Glutamatergic neuron (in vitro differentiated cells): ENCODE measurements at regions not wholly inside any gene's neighbourhood (a gene's known extent, or its start where the extent isn't known, plus 50 kb on each side); places are given as distances from the start of the nearest gene placed in this dataset.
A peak's percentile ranks its signal among the peaks of the same experiment; 100 is the strongest.

ENCODE experiments used
- DNase-seq: peaks from one replicate; pipeline ENCODE4 v3.0.0; 2022
- H3K27ac Mint-ChIP-seq: one replicate; pipeline ENCODE4 v1.8.0; 2020; ENCODE audit warnings: mild to moderate bottlenecking, mixed read lengths, inconsistent platforms; ENCODE audit not compliant: unreplicated experiment
- H3K27me3 Mint-ChIP-seq: one replicate; pipeline ENCODE4 v1.8.0; 2020; ENCODE audit warnings: mild to moderate bottlenecking, moderate library complexity, mixed read lengths, inconsistent platforms; ENCODE audit not compliant: unreplicated experiment
- H3K36me3 Mint-ChIP-seq: one replicate; pipeline ENCODE4 v1.8.0; 2020; ENCODE audit warnings: mild to moderate bottlenecking, mixed read lengths, inconsistent platforms; ENCODE audit not compliant: unreplicated experiment
- H3K4me1 Mint-ChIP-seq: one replicate; pipeline ENCODE4 v1.8.0; 2020; ENCODE audit warnings: mild to moderate bottlenecking, low read depth, mixed read lengths, inconsistent platforms; ENCODE audit not compliant: unreplicated experiment
- H3K4me3 Mint-ChIP-seq: one replicate; pipeline ENCODE4 v1.8.0; 2020; ENCODE audit warnings: mild to moderate bottlenecking, mixed read lengths, inconsistent platforms; ENCODE audit not compliant: unreplicated experiment
- H3K9me3 Mint-ChIP-seq: one replicate; pipeline ENCODE4 v1.8.0; 2020; ENCODE audit warnings: mild to moderate bottlenecking, moderate library complexity, mixed read lengths, inconsistent platforms; ENCODE audit not compliant: unreplicated experiment
- CTCF ChIP-seq: fragments of 200-600 bp; sonication (generic); IDR thresholded peaks from one replicate; pipeline ENCODE4 v1.5.0; 2021; ENCODE audit not compliant: partially characterized antibody, unreplicated experiment

- no peaks in the 10 kb centered on the region for H3K36me3 Mint-ChIP-seq
- TF ChIP-seq CTCF: no peak
- peaks cover 2% of the 10 kb centered on the region for H3K9me3 Mint-ChIP-seq
- peaks cover 1% of the 10 kb centered on the region for H3K27me3 Mint-ChIP-seq
- no peak overlapping the region for H3K4me3 Mint-ChIP-seq
- no peak overlapping the region for H3K27ac Mint-ChIP-seq
- H3K4me1 Mint-ChIP-seq: peaks cover 5% of the 10 kb centered on the region
- DNase-seq: no peak
Measured at GRCh38 chr4:42277291-42277690, 120.0 kb upstream of the SHISA3 start.

GRCh38 chr4:42278709-42279324 is 118.5 kb upstream of the SHISA3 start:
- Mint-ChIP-seq H3K9me3 (peaks cover 2% of the 10 kb centered on the region), H3K36me3 (no peaks in the 10 kb centered on the region), H3K4me1 (peaks cover 5% of the 10 kb centered on the region), H3K27me3 (peaks cover 4% of the 10 kb centered on the region), H3K27ac (no peak overlapping the region), H3K4me3 (no peak overlapping the region)
- no peak for TF ChIP-seq CTCF
- no peak for DNase-seq

- Mint-ChIP-seq H3K36me3 (no peaks in the 10 kb centered on the region), H3K27me3 (peaks cover 4% of the 10 kb centered on the region), H3K9me3 (peaks cover 3% of the 10 kb centered on the region), H3K27ac (no peak overlapping the region), H3K4me3 (no peak overlapping the region), H3K4me1 (peaks cover 5% of the 10 kb centered on the region)
- DNase-seq: no peak
- peak; percentile 93 for TF ChIP-seq CTCF
Measured at GRCh38 chr4:42280327-42281095, 116.8 kb upstream of the SHISA3 start.

- Mint-ChIP-seq H3K4me3 (no peak overlapping the region), H3K27me3 (peaks cover 4% of the 10 kb centered on the region), H3K9me3 (peaks cover 3% of the 10 kb centered on the region), H3K36me3 (no peaks in the 10 kb centered on the region), H3K4me1 (peaks cover 5% of the 10 kb centered on the region), H3K27ac (no peak overlapping the region)
- no peak for DNase-seq
- no peak for TF ChIP-seq CTCF
Measured at GRCh38 chr4:42281324-42282020, 115.8 kb upstream of the SHISA3 start.
